Retinal pigment epithelial cell (primary cell): ENCODE measurements at regions not wholly inside any gene's neighbourhood (a gene's known extent, or its start where the extent isn't known, plus 50 kb on each side); places are given as distances from the start of the nearest gene placed in this dataset.

Source experiments
- DNase-seq: peaks from one replicate; pipeline ENCODE4 v3.0.0-alpha.2; 2010; ENCODE audit warnings: low read depth
- H3K4me3 ChIP-seq: 2 replicates; pipeline ENCODE4 v1.5.1; 2011; ENCODE audit warnings: mild to moderate bottlenecking, low read length, control low read depth, moderate library complexity
- CTCF ChIP-seq: conservative IDR thresholded peaks from 2 replicates; pipeline ENCODE4 v1.5.1; 2011; ENCODE audit warnings: low read depth, low read length, control low read depth, inconsistent platforms

- no peak for DNase-seq
- TF ChIP-seq CTCF, result no peak
- no peak overlapping the region for H3K4me3 ChIP-seq
Measured at GRCh38 chr3:80705290-80705689, 937.5 kb upstream of the ROBO1 start.

DNA sequence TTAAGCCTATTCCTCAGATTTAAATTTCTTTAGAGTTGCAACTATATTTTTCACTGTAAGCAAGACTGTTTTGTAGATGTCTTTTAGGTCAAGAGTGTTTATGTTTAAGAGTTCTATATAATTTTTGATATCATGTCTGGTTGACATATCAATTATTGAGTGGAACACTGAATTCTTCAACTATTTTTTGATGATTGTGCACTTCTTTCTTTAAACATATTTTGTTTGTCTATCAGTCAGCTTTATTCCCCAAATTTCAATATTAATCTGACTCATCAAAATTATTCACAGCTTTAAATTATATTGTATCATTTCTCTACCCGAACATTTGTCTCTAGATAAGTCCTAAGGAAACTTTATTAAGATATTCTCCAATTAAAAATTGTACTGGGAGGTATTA is 933.6 kb upstream of the ROBO1 start:
- no peak for TF ChIP-seq CTCF
- DNase-seq, result no peak
- no peak overlapping the region for H3K4me3 ChIP-seq

DNA sequence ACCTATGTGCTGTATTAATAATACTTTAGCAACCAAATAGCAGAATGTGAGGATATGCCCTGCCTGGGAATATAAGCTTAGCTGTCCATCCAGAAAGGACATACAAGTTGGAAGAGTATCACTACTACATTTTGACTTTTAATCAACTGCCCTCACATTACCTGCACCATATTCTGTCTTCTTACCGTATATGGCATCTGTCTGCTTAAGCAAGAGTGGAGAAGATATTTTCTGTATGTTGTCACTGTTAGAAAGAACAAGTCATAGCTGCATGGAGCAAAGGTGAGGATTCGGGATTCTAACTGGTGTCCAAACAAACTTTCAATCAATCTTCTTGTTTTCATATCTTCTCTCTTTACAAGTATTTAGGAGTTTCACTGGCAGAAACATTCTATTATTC is 929.5 kb upstream of the ROBO1 start:
- no peak for TF ChIP-seq CTCF
- DNase-seq, result no peak
- no peak overlapping the region for H3K4me3 ChIP-seq

DNA sequence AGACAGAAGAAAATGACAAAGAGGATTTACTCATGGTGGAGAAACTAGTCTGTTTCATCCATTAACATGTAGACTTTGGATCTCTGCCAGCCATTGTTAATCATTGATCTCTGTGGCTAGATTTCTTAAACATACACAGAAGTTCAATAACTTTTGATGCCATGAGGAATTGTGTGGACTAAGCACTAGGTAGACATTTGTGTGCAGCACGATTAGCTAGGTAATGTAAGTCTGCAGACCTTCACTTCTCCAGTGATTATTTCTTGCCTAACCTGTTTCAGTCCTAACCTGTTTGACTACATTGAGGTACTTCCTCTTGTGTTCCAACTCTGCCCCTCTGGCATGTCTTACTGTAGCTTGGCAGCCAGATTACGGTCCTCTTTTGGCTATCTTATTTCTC is 928.5 kb upstream of the ROBO1 start:
- H3K4me3 ChIP-seq, result no peak overlapping the region
- no peak for DNase-seq
- no peak for TF ChIP-seq CTCF

GRCh38 chr3:80688814-80689213 is 921.0 kb upstream of the ROBO1 start:
- peak; percentile 59 for TF ChIP-seq CTCF
- peak; percentile 5 for DNase-seq
- H3K4me3 ChIP-seq, result no peak overlapping the region

DNA sequence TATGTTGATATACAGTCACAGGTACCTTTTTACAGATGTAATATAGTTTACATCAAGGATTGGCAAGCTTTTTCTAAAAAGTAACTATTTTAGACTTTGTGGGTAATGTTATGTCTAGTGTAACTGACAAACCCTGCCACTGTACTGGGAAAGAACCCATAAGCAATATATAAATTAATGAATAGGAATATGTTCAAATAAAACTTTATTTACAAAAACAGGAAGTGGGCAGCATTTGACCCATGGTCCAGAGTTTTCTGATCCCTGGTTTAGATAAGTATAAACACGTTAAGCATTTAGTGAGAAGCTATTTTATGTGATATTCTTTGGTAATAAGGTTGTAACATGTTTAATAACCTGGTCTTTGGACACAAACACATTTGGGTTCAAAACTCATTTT is 915.2 kb upstream of the ROBO1 start:
- no peak overlapping the region for H3K4me3 ChIP-seq
- TF ChIP-seq CTCF, result no peak
- no peak for DNase-seq

GRCh38 chr3:80682235-80682634 is 914.4 kb upstream of the ROBO1 start:
- no peak for DNase-seq
- no peak overlapping the region for H3K4me3 ChIP-seq
- TF ChIP-seq CTCF, result no peak
